B cell (primary cell): ENCODE measurements at regions not wholly inside any gene's neighbourhood (a gene's known extent, or its start where the extent isn't known, plus 50 kb on each side); places are given as distances from the start of the nearest gene placed in this dataset.
"Not testable (repeated sequence)": the region's sequence is repeated elsewhere in the genome, so short reads cannot be mapped to it uniquely, and the experiment has no call there.

Experiments
- ATAC-seq: fragments of 200-7000 bp; cut with Tn5 transposase; one replicate; pipeline ENCODE4 v1.10.0; 2021; ENCODE audit warnings: low read depth, mild to moderate bottlenecking, moderate number of reproducible peaks, moderate library complexity
- CTCF ChIA-PET: fragments of 350-600 bp; sonication (Branson Sonifier 250); formaldehyde crosslinking; loops from one replicate; lab custom pipeline; 2021; ENCODE audit warnings: antibody characterized with exemption, inconsistent platforms; lab: Charles Lee
- POLR2A ChIA-PET: fragments of 350-600 bp; sonication (Branson Sonifier 250); formaldehyde crosslinking; loops from one replicate; lab custom pipeline; 2021; ENCODE audit warnings: antibody characterized with exemption; lab: Charles Lee
- DNase-seq: peaks from one replicate; pipeline ENCODE4 v3.0.0; 2013
- H2AFZ ChIP-seq: 2 replicates; pipeline ENCODE4 v1.6.1; 2012; ENCODE audit warnings: mild to moderate bottlenecking, low read depth, low read length; ENCODE audit not compliant: insufficient read depth, poor library complexity, severe bottlenecking
- H3K27ac ChIP-seq, 2 donors: 1 replicate in 1 of 2; 2 replicates in 1 of 2; pipeline ENCODE4 v1.5.1; 2012 to 2013; ENCODE audit warnings: low read length in 2 of 2, mild to moderate bottlenecking in 2 of 2, moderate library complexity in 1 of 2
- H3K27me3 ChIP-seq, 4 experiments: fragments of 200-600 bp in 1 of 4; sonication (generic) in 1 of 4; replicated peaks in 1 of 4; 1 replicate in 2 of 4; 2 replicates in 2 of 4; pipeline versions ENCODE4 v1.6.1 to v1.7.0; 2013 to 2016; ENCODE audit warnings: low read length in 3 of 4, mild to moderate bottlenecking in 2 of 4, mixed read lengths in 1 of 4, moderate library complexity in 1 of 4; ENCODE audit not compliant: insufficient read depth in 4 of 4, control insufficient read depth in 3 of 4; ENCODE audit errors: control extremely low read depth in 1 of 4
- H3K36me3 ChIP-seq, 2 experiments: replicated peaks in 1 of 2; 1 replicate in 1 of 2; 2 replicates in 1 of 2; pipeline versions ENCODE4 v1.6.1 to v1.7.1; 2013; ENCODE audit warnings: low read length in 1 of 2; ENCODE audit not compliant: insufficient read depth in 2 of 2, control insufficient read depth in 1 of 2; ENCODE audit errors: control extremely low read depth in 1 of 2, extremely low read depth in 1 of 2
- H3K4me1 ChIP-seq, 2 donors: fragments of 200-600 bp in 1 of 2; sonication (generic) in 1 of 2; 1 replicate in 1 of 2; 2 replicates in 1 of 2; pipeline versions ENCODE4 v1.5.1 to v1.6.1; 2013 to 2017; ENCODE audit warnings: low read length in 2 of 2; ENCODE audit not compliant: control insufficient read depth in 2 of 2, insufficient read depth in 2 of 2
- H3K4me2 ChIP-seq: replicated peaks from 2 replicates; pipeline ENCODE3; 2012; ENCODE audit warnings: mild to moderate bottlenecking, low read depth, low read length; ENCODE audit not compliant: poor library complexity, severe bottlenecking
- H3K4me3 ChIP-seq, 5 experiments: fragments of 200-600 bp in 1 of 5; sonication (generic) in 1 of 5; 1 replicate in 3 of 5; 2 replicates in 2 of 5; pipeline versions ENCODE4 v1.5.1 to v1.7.0; 2011 to 2016; ENCODE audit warnings: low read length in 4 of 5, mild to moderate bottlenecking in 4 of 5, low read depth in 2 of 5, control low read depth in 1 of 5, moderate library complexity in 1 of 5; ENCODE audit not compliant: insufficient read depth in 1 of 5; ENCODE audit errors: control extremely low read depth in 1 of 5, extremely low read depth in 1 of 5
- H3K79me2 ChIP-seq: fragments of 200-600 bp; sonication (generic); one replicate; pipeline ENCODE4 v1.6.0; 2016; ENCODE audit warnings: low read length; ENCODE audit not compliant: control insufficient read depth, insufficient read depth
- H3K9ac ChIP-seq: fragments of 200-600 bp; sonication (generic); 2 replicates; pipeline ENCODE4 v1.6.1; 2017; ENCODE audit warnings: mild to moderate bottlenecking, low read length, moderate library complexity
- H3K9me3 ChIP-seq, 3 donors: one replicate each; pipeline versions ENCODE4 v1.6.1 to v1.7.1; 2013; ENCODE audit warnings: low read length in 2 of 3; ENCODE audit not compliant: control insufficient read depth in 2 of 3, insufficient read depth in 1 of 3; ENCODE audit errors: control extremely low read depth in 1 of 3
- H4K20me1 ChIP-seq: 2 replicates; pipeline ENCODE4 v1.6.0; 2012; ENCODE audit warnings: mild to moderate bottlenecking, low read length; ENCODE audit not compliant: insufficient read depth, control insufficient read depth, poor library complexity, severe bottlenecking
- H3K27ac Mint-ChIP-seq: one replicate; pipeline ENCODE4 v1.8.0; 2021; ENCODE audit warnings: mixed read lengths
- H3K27me3 Mint-ChIP-seq: one replicate; pipeline ENCODE4 v1.8.0; 2021; ENCODE audit warnings: mixed read lengths
- H3K4me1 Mint-ChIP-seq: one replicate; pipeline ENCODE4 v1.8.0; 2021; ENCODE audit warnings: mixed read lengths
- H3K4me3 Mint-ChIP-seq: one replicate; pipeline ENCODE4 v1.8.0; 2021; ENCODE audit warnings: mixed read lengths
- H3K9me3 Mint-ChIP-seq: one replicate; pipeline ENCODE4 v1.8.0; 2022; ENCODE audit warnings: mixed read lengths; ENCODE audit not compliant: insufficient read depth
- EZH2 ChIP-seq: IDR thresholded peaks from 2 replicates; pipeline ENCODE4 v1.6.1; 2012; ENCODE audit warnings: borderline replicate concordance, low read depth, mild to moderate bottlenecking, moderate library complexity, low read length; ENCODE audit not compliant: insufficient read depth, poor library complexity, severe bottlenecking
- WGBS: methylation state at CpG from one replicate; pipeline ENCODE4 v1.1.5; 2013; ENCODE audit warnings: missing lambda C conversion rate; ENCODE audit not compliant: insufficient coverage; 5-methylcytosine and 5-hydroxymethylcytosine counted together
- intact Hi-C: fragments of 100-400 bp; cut with micrococcal nuclease; formaldehyde crosslinking; loops from one replicate; pipeline ENCODE4 v1.10.0; 2022
- TF ChIP-seq, protein P1 (sequence below): fragments of 200-600 bp; IDR thresholded peaks from one replicate; pipeline ENCODE4 v1.8.0; 2022; ENCODE audit warnings: antibody characterized with exemption, mild to moderate bottlenecking

DNA sequence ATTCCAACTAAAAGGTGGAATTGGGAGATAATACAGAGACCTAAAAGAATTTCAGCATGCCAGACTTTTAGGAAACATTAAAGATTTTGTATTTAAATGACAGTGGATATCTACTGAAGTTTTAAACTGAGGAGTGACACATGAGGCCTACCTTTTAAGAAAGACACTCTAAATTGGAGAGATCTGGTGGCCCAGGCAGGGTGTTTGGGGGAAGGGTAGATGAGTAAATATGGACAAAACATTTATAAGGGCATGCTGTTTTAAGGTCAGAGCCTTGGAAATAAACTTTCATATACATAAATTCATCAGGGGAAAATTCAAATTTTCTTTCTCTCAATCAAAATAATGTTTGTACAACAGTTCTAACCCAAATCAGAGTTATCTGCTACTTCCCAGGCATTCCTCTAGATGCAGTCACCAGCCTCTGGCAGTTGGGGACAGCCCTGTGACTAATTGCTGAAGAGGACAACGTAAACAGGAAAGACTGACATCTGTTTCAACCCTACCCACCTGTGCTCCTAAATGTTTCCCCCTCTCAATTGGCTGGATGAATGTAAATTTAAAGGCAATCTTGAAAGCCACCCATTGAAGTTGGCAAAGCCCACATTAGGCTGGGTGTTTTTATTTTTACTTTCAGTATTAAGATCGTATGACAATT, 1646.9 kb upstream of the ADGRL3 start:
- H3K4me3 ChIP-seq = peak overlapping the region in 2 of 5 experiments; percentile 20 to 36
- ATAC-seq = no peak
- ChIA-PET CTCF (no interaction called here), POLR2A (no interaction called here)
- Mint-ChIP-seq H3K9me3 (peaks cover under 1% of the 10 kb centered on the region), H3K4me1 (peaks cover 14% of the 10 kb centered on the region), H3K27me3 (no peaks in the 10 kb centered on the region), H3K27ac (no peak overlapping the region), H3K4me3 (peak overlapping the region; percentile 44)
- no peaks in the 10 kb centered on the region for H4K20me1 ChIP-seq
- H3K27me3 ChIP-seq = no peaks in the 10 kb centered on the region
- no CpG with 5 or more reads among the region's 2 CpGs for WGBS
- H3K36me3 ChIP-seq = no peaks in the 10 kb centered on the region
- H3K9me3 ChIP-seq = no peaks in the 10 kb centered on the region
- no peak overlapping the region for H3K27ac ChIP-seq
- peak overlapping the region; percentile 41 for H3K9ac ChIP-seq
- no peaks in the 10 kb centered on the region for H3K79me2 ChIP-seq
- H3K4me2 ChIP-seq = peak overlapping the region; percentile 29
- peak overlapping the region; percentile 41 for H2AFZ ChIP-seq
- H3K4me1 ChIP-seq = no peaks in the 10 kb centered on the region
- DNase-seq = no peak
- intact Hi-C loops = no loop called here
- no peak for TF ChIP-seq EZH2
- TF ChIP-seq, protein P1, sequence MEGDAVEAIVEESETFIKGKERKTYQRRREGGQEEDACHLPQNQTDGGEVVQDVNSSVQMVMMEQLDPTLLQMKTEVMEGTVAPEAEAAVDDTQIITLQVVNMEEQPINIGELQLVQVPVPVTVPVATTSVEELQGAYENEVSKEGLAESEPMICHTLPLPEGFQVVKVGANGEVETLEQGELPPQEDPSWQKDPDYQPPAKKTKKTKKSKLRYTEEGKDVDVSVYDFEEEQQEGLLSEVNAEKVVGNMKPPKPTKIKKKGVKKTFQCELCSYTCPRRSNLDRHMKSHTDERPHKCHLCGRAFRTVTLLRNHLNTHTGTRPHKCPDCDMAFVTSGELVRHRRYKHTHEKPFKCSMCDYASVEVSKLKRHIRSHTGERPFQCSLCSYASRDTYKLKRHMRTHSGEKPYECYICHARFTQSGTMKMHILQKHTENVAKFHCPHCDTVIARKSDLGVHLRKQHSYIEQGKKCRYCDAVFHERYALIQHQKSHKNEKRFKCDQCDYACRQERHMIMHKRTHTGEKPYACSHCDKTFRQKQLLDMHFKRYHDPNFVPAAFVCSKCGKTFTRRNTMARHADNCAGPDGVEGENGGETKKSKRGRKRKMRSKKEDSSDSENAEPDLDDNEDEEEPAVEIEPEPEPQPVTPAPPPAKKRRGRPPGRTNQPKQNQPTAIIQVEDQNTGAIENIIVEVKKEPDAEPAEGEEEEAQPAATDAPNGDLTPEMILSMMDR = no peak

DNA sequence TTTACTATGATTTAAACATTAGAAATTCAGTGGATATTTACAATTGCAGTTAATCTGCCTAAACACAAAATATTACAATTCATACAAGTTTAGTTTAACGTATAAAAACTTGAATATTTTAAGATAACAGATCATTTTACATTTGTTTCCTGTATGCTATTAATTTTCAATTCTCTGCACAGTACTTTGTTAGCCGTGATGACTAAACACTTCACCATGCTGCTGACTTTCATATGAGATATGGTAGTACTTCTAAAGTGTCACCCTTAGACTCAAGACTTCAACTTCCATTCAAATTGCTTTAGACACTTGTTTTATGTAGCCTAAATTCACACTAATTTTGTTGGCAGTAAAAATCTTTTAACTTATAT, 1646.4 kb upstream of the ADGRL3 start:
- ATAC-seq (no peak), DNase-seq (no peak)
- H3K79me2 ChIP-seq = no peaks in the 10 kb centered on the region
- Mint-ChIP-seq H3K27ac (no peak overlapping the region), H3K4me1 (peaks cover 14% of the 10 kb centered on the region), H3K4me3 (peak overlapping the region; percentile 44), H3K27me3 (no peaks in the 10 kb centered on the region), H3K9me3 (peaks cover 2% of the 10 kb centered on the region)
- H3K27me3 ChIP-seq = no peaks in the 10 kb centered on the region
- H2AFZ ChIP-seq = peak overlapping the region; percentile 41
- POLR2A ChIA-PET = no interaction called here
- H3K4me1 ChIP-seq = no peaks in the 10 kb centered on the region
- TF ChIP-seq EZH2 = no peak
- TF ChIP-seq, protein P1 = no peak
- no peak overlapping the region for H3K27ac ChIP-seq
- H3K4me2 ChIP-seq = peak overlapping the region; percentile 29
- CTCF ChIA-PET = no interaction called here
- no CpG with 5 or more reads among the region's 2 CpGs for WGBS
- no peaks in the 10 kb centered on the region for H3K9me3 ChIP-seq
- no peaks in the 10 kb centered on the region for H4K20me1 ChIP-seq
- intact Hi-C loops = no loop called here
- peak overlapping the region; percentile 41 for H3K9ac ChIP-seq
- H3K4me3 ChIP-seq = peak overlapping the region in 2 of 5 experiments; percentile 20 to 36
- H3K36me3 ChIP-seq = no peaks in the 10 kb centered on the region

DNA sequence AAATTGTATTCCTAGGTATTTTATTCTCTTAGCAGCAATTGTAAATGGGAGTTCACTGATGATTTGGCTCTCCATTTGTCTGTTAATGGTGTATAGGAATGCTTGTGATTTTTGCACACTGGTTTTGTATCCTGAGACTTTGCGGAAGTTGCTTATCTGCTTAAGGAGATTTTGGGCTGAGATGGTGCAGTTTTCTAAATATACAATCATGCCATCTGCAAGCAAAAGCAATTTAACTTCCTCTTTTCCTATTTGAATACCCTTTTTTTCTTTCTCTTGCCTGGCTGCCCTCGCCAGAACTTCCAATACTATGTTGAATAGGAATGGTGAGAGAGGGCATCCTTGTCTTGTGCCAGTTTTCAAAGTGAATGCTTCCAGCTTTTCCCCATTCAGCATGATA, 1643.9 kb upstream of the ADGRL3 start:
- H3K27ac Mint-ChIP-seq, H3K9me3 Mint-ChIP-seq, H3K36me3 ChIP-seq, POLR2A ChIA-PET, H3K79me2 ChIP-seq, H2AFZ ChIP-seq, H3K4me3 Mint-ChIP-seq, H3K27me3 Mint-ChIP-seq, DNase-seq, H3K4me3 ChIP-seq, H3K9ac ChIP-seq, H3K4me1 ChIP-seq, CTCF ChIA-PET, H3K27me3 ChIP-seq, H3K9me3 ChIP-seq, H3K4me2 ChIP-seq, H3K27ac ChIP-seq, intact Hi-C loops, ATAC-seq, H4K20me1 ChIP-seq: not testable (repeated sequence)
- H3K4me1 Mint-ChIP-seq = peaks cover 14% of the 10 kb centered on the region
- WGBS = no CpG with 5 or more reads among the region's 2 CpGs
